ENCODE measurements at regions not wholly inside any gene's neighbourhood (a gene's known extent, or its start where the extent isn't known, plus 50 kb on each side); places are given as distances from the start of the nearest gene placed in this dataset.

GRCh38 chr1:14010476-14010875, 310.5 kb downstream of the PRDM2 start:
- Histone ChIP-seq H3K9me2 (ENCODE audit: insufficient read depth) (no peaks in the 10 kb centered on the region), H3K27me3 (ENCODE audit: insufficient read depth, low read depth) (no peaks in the 10 kb centered on the region), H3K79me2 (ENCODE audit: low read depth) (no peaks in the 10 kb centered on the region), H2AFZ (no peak overlapping the region), H3K9me3 (ENCODE audit: insufficient read depth, low read depth) (no peaks in the 10 kb centered on the region), H3K36me3 (ENCODE audit: low read depth) (no peaks in the 10 kb centered on the region), H3K4me2 (no peak overlapping the region), H3K4me1 (replicated peaks; ENCODE audit: insufficient read depth) (no peaks in the 10 kb centered on the region), H3K4me3 (no peak overlapping the region), H4K20me1 (ENCODE audit: insufficient read depth) (no peaks in the 10 kb centered on the region), H3F3A (ENCODE audit: insufficient read depth, low read depth) (no peaks in the 10 kb centered on the region), H3K27ac (no peak overlapping the region)
- CTCF ChIA-PET = no interaction called here
- intact Hi-C loops (cut with micrococcal nuclease; ENCODE audit: unreplicated experiment) = no loop called here
- TF ChIP-seq EZH2 (IDR thresholded peaks at IDR 0.05; ENCODE audit: low read depth) (no peak), CTCF (conservative IDR thresholded peaks at IDR 0.05) (no peak)
- DNase-seq = no peak
- no TSS peak for BruUV-seq (replicated peaks)
- POLR2A ChIA-PET (ENCODE audit: unreplicated experiment) = no interaction called here

- no peaks in the 10 kb centered on the region for H3F3A ChIP-seq (ENCODE audit: insufficient read depth, low read depth)
- no peaks in the 10 kb centered on the region for H3K36me3 ChIP-seq (ENCODE audit: low read depth)
- H2AFZ ChIP-seq = no peak overlapping the region
- intact Hi-C loops (cut with micrococcal nuclease; ENCODE audit: unreplicated experiment) = no loop called here
- POLR2A ChIA-PET (ENCODE audit: unreplicated experiment) = no interaction called here
- no peaks in the 10 kb centered on the region for H3K4me1 ChIP-seq (replicated peaks; ENCODE audit: insufficient read depth)
- H3K79me2 ChIP-seq (ENCODE audit: low read depth) = no peaks in the 10 kb centered on the region
- no peaks in the 10 kb centered on the region for H3K9me3 ChIP-seq (ENCODE audit: insufficient read depth, low read depth)
- H3K27ac ChIP-seq = no peak overlapping the region
- no peaks in the 10 kb centered on the region for H3K27me3 ChIP-seq (ENCODE audit: insufficient read depth, low read depth)
- DNase-seq = no peak
- H4K20me1 ChIP-seq (ENCODE audit: insufficient read depth) = no peaks in the 10 kb centered on the region
- BruUV-seq (replicated peaks) = no TSS peak
- H3K4me3 ChIP-seq = no peak overlapping the region
- no peak overlapping the region for H3K4me2 ChIP-seq
- no peak for TF ChIP-seq CTCF (conservative IDR thresholded peaks at IDR 0.05)
- TF ChIP-seq EZH2 (IDR thresholded peaks at IDR 0.05; ENCODE audit: low read depth) = no peak
- CTCF ChIA-PET = no interaction called here
- H3K9me2 ChIP-seq (ENCODE audit: insufficient read depth) = no peaks in the 10 kb centered on the region
These were observed 311.1 kb downstream of the PRDM2 start for GRCh38 chr1:14011132-14011531.

- intact Hi-C loops (cut with micrococcal nuclease; ENCODE audit: unreplicated experiment) = no loop called here
These were observed 311.9 kb downstream of the PRDM2 start for GRCh38 chr1:14011888-14012287.

More at GRCh38 chr1:14011888-14012287, 311.9 kb downstream of the PRDM2 start:
- Histone ChIP-seq H3K79me2 (ENCODE audit: low read depth) (no peaks in the 10 kb centered on the region), H3K27ac (no peak overlapping the region), H3K9me2 (ENCODE audit: insufficient read depth) (no peaks in the 10 kb centered on the region), H3K36me3 (ENCODE audit: low read depth) (no peaks in the 10 kb centered on the region), H4K20me1 (ENCODE audit: insufficient read depth) (no peaks in the 10 kb centered on the region), H3K4me3 (no peak overlapping the region), H2AFZ (no peak overlapping the region), H3F3A (ENCODE audit: insufficient read depth, low read depth) (no peaks in the 10 kb centered on the region), H3K4me2 (no peak overlapping the region), H3K9me3 (ENCODE audit: insufficient read depth, low read depth) (no peaks in the 10 kb centered on the region), H3K27me3 (ENCODE audit: insufficient read depth, low read depth) (no peaks in the 10 kb centered on the region), H3K4me1 (replicated peaks; ENCODE audit: insufficient read depth) (no peaks in the 10 kb centered on the region)
- ChIA-PET CTCF (no interaction called here), POLR2A (ENCODE audit: unreplicated experiment) (no interaction called here)
- DNase-seq = no peak
- no TSS peak for BruUV-seq (replicated peaks)
- TF ChIP-seq EZH2 (IDR thresholded peaks at IDR 0.05; ENCODE audit: low read depth) (no peak), CTCF (conservative IDR thresholded peaks at IDR 0.05) (no peak)

All from PC-9 (cell line).